ENCODE measurements at regions not wholly inside any gene's neighbourhood (a gene's known extent, or its start where the extent isn't known, plus 50 kb on each side); places are given as distances from the start of the nearest gene placed in this dataset.

GRCh38 chr1:67525053-67525760 lies 95.0 kb upstream of the SERBP1 start:
- FAIRE-seq (no peak), DNase-seq (ENCODE audit: insufficient read length, low spot score) (no peak)
- TF ChIP-seq POLR2A (IDR thresholded peaks at IDR 0.05; ENCODE audit: low read depth, low read length) (no peak), PAX5 (IDR thresholded peaks at IDR 0.05; ENCODE audit: insufficient read depth, low read length, severe bottlenecking) (no peak), POU2F2 (IDR thresholded peaks at IDR 0.05; ENCODE audit: low read depth, low read length) (no peak), TAF1 (IDR thresholded peaks at IDR 0.05; ENCODE audit: low read depth, low read length) (no peak), SPI1 (IDR thresholded peaks at IDR 0.05; ENCODE audit: low read depth, low read length) (no peak), POLR2AphosphoS5 (IDR thresholded peaks at IDR 0.05; ENCODE audit: low read depth, low read length) (no peak)

DNA sequence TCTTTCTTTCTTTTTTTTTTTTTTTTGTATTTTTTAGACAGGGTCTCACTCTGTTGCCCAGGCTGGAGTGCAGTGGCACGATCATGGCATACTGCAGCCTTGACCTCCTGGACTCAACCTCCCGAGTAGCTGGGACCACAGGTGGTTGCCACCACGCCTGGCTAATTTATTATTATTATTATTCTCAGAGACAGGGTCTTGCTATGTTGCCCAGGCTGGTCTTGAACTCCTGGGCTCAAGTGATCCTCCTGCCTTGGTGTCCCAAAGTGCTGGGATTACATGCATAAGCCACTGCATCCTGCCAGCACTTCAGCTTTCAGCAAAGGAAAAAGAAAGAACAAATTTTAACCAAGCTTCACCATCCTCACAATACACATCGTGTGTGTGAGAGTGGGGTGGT lies 97.9 kb upstream of the SERBP1 start:
- FAIRE-seq, result no peak
- DNase-seq (ENCODE audit: insufficient read length, low spot score), result no peak
- TF ChIP-seq POU2F2 (IDR thresholded peaks at IDR 0.05; ENCODE audit: low read depth, low read length) (no peak), POLR2AphosphoS5 (IDR thresholded peaks at IDR 0.05; ENCODE audit: low read depth, low read length) (no peak), SPI1 (IDR thresholded peaks at IDR 0.05; ENCODE audit: low read depth, low read length) (no peak), PAX5 (IDR thresholded peaks at IDR 0.05; ENCODE audit: insufficient read depth, low read length, severe bottlenecking) (no peak), POLR2A (IDR thresholded peaks at IDR 0.05; ENCODE audit: low read depth, low read length) (no peak), TAF1 (IDR thresholded peaks at IDR 0.05; ENCODE audit: low read depth, low read length) (no peak)

DNA sequence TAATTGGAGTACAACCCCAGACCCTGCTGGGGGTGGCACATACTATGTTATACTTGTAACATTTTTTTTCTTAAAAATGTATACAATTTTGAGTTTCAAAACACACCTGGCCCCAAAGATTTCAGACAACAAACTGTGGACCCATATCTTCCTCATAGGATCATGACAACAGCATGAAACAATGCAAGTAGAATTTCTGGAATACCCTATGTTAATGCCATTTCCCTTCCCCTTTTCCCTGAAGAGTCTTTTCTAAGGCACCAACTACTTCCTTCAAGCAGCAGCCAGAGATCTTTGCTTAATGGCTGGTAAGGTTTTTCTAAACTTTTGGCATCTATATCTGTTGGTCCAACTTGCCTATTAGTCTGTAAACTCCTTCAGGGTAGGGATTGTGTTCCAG lies 99.9 kb upstream of the SERBP1 start:
- TF ChIP-seq POU2F2 (IDR thresholded peaks at IDR 0.05; ENCODE audit: low read depth, low read length) (no peak), POLR2AphosphoS5 (IDR thresholded peaks at IDR 0.05; ENCODE audit: low read depth, low read length) (no peak), POLR2A (IDR thresholded peaks at IDR 0.05; ENCODE audit: low read depth, low read length) (no peak), SPI1 (IDR thresholded peaks at IDR 0.05; ENCODE audit: low read depth, low read length) (no peak), TAF1 (IDR thresholded peaks at IDR 0.05; ENCODE audit: low read depth, low read length) (no peak), PAX5 (IDR thresholded peaks at IDR 0.05; ENCODE audit: insufficient read depth, low read length, severe bottlenecking) (no peak)
- FAIRE-seq, result no peak
- no peak for DNase-seq (ENCODE audit: insufficient read length, low spot score)

DNA sequence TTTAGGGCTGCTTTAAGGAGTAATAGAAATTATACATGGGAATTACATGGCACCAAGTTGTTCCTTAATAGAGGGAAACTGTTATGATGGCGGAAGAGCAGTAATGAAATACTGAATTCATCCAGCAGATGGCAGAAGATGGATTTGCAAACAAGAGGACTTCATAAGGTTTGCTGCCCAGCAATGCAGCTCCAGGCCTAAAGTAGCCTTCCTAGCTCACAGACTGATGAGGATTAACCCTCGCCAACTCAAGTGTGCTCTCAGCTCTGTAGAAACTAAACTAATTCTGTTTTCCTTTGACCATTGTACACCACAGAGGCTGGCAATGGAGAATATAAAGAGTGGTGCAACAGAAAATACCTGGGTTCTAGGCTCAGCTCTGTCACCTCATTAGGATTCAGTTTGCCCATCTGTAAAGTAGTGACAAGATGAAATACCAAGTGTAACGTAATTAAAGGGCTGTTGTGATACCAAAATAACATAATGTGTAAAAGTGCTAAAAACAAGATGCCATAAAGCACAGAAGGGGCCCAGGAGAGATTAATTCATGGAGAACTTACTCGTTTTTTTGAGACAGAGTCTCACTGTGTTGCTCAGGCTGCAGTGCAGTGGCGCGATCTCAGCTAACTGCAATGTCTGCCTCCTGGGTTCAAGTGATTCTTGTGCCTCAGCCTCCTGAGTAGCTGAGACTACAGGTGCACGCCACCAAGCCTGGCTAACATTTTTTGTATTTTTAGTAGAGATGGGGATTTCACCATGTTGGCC lies 102.4 kb upstream of the SERBP1 start:
- TF ChIP-seq SPI1 (IDR thresholded peaks at IDR 0.05; ENCODE audit: low read depth, low read length) (no peak), POU2F2 (IDR thresholded peaks at IDR 0.05; ENCODE audit: low read depth, low read length) (no peak), PAX5 (IDR thresholded peaks at IDR 0.05; ENCODE audit: insufficient read depth, low read length, severe bottlenecking) (no peak), TAF1 (IDR thresholded peaks at IDR 0.05; ENCODE audit: low read depth, low read length) (no peak), POLR2A (IDR thresholded peaks at IDR 0.05; ENCODE audit: low read depth, low read length) (no peak), POLR2AphosphoS5 (IDR thresholded peaks at IDR 0.05; ENCODE audit: low read depth, low read length) (no peak)
- DNase-seq (ENCODE audit: insufficient read length, low spot score), result peak; percentile 35
- peak; percentile 35 for FAIRE-seq

DNA sequence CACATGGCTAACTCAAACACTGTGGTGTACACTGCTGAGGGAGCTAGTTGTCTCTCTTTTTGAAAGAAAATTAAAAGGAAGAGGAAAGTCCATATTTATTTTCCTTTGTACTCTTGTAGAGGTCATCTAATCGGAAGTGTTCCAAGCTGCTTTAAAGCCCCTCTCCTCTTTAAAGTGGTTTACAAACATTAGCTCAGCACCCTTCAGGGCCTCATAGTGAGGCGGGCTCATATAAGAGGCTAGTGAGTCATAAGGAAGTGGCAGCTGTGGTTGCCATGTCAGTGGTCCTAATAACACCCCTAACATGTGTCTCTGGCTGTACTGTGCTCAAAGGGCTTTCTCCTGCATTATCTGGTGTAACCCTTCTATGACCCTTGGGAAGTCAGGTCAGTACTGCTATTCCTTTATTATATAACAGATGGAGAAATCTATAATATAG lies 104.4 kb upstream of the SERBP1 start:
- no peak for TF ChIP-seq POU2F2 (IDR thresholded peaks at IDR 0.05; ENCODE audit: low read depth, low read length)
- no peak for DNase-seq (ENCODE audit: insufficient read length, low spot score)
- no peak for FAIRE-seq

DNA sequence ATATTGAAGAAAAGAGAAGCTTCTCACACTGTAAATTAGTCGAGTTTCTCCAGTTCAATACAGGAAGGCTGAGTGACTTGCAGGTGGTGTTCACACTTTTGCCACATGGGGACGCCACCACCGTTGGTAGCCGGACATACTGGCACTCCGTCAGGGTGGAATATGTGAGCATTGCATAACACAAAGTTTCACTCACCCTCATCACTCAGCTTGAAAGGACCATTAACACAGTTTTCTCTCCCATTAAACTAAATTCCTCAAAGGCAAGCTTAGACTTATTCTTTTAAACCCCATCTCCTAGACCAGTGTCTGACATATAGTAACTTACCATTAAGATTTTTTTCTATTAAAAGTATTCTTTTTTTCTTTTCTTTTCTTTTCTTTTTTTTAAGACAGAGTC lies 105.3 kb upstream of the SERBP1 start:
- FAIRE-seq, result no peak
- TF ChIP-seq POLR2AphosphoS5 (IDR thresholded peaks at IDR 0.05; ENCODE audit: low read depth, low read length) (no peak), SPI1 (IDR thresholded peaks at IDR 0.05; ENCODE audit: low read depth, low read length) (no peak), TAF1 (IDR thresholded peaks at IDR 0.05; ENCODE audit: low read depth, low read length) (no peak), POU2F2 (IDR thresholded peaks at IDR 0.05; ENCODE audit: low read depth, low read length) (no peak), PAX5 (IDR thresholded peaks at IDR 0.05; ENCODE audit: insufficient read depth, low read length, severe bottlenecking) (no peak), POLR2A (IDR thresholded peaks at IDR 0.05; ENCODE audit: low read depth, low read length) (no peak)

DNA sequence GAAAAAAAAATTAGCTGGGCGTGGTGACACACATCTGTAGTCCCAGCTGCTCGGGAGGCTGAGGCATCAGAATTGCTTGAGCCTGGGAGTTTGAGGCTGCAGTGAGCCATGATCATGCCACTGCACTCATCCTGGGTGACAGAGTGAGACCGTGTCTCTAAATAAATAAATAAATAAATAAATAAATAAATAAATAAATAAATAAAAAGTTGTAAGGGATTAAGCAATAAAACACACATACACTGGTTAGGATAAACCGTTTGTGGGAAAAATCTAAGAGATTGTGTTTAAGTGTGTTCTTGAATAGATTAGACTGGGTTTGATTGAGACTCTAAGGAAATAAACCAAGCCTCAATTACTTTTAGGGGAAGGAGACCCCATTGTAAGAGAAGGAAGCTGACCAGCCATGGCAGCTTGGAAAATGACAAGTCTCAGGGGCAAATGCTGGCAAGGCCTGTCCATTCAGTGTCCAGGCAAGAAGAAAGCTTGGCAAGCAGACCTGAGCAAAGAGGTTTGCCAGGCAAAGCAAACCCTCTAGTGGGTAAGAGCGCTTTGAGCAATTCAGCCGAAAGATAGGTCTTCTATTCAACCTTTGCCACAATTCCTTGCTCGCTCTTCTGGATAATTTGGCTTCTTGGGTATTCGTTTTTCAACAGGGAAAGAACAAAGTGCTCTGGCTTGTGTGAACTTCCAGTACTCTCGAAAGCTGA lies 106.9 kb upstream of the SERBP1 start:
- TF ChIP-seq PAX5 (IDR thresholded peaks at IDR 0.05; ENCODE audit: insufficient read depth, low read length, severe bottlenecking), result no peak
- no peak for TF ChIP-seq POLR2A (IDR thresholded peaks at IDR 0.05; ENCODE audit: low read depth, low read length)
- TF ChIP-seq POLR2AphosphoS5 (IDR thresholded peaks at IDR 0.05; ENCODE audit: low read depth, low read length), result no peak
- TF ChIP-seq POU2F2 (IDR thresholded peaks at IDR 0.05; ENCODE audit: low read depth, low read length), result no peak
- no peak for DNase-seq (ENCODE audit: insufficient read length, low spot score)
- FAIRE-seq, result no peak

More for the DNA sequence above, 105.3 kb upstream of the SERBP1 start:
- DNase-seq (ENCODE audit: insufficient read length, low spot score), result peak; percentile 30

DNA sequence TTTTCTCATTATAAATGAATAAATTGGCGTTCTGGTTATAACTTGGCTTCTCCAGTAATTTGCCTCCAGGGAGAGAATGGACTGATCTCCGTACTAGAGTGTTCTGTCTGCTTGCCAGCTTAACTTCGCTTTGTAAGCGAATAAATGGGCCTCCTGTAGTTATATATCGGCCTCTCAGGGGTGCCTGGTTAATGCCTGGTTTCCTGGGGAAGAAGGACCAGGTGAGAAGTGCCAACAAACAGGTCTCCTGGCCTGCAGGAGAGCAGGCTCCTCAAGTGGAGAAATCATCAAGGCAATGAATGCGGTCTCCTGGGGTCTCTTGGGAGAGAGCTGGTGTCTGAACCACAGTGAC lies 107.4 kb upstream of the SERBP1 start:
- DNase-seq (ENCODE audit: insufficient read length, low spot score) (no peak), FAIRE-seq (no peak)
- no peak for TF ChIP-seq TAF1 (IDR thresholded peaks at IDR 0.05; ENCODE audit: low read depth, low read length)
- no peak for TF ChIP-seq POLR2AphosphoS5 (IDR thresholded peaks at IDR 0.05; ENCODE audit: low read depth, low read length)
- TF ChIP-seq SPI1 (IDR thresholded peaks at IDR 0.05; ENCODE audit: low read depth, low read length), result no peak
- no peak for TF ChIP-seq POU2F2 (IDR thresholded peaks at IDR 0.05; ENCODE audit: low read depth, low read length)
- no peak for TF ChIP-seq POLR2A (IDR thresholded peaks at IDR 0.05; ENCODE audit: low read depth, low read length)
- TF ChIP-seq PAX5 (IDR thresholded peaks at IDR 0.05; ENCODE audit: insufficient read depth, low read length, severe bottlenecking), result no peak

DNA sequence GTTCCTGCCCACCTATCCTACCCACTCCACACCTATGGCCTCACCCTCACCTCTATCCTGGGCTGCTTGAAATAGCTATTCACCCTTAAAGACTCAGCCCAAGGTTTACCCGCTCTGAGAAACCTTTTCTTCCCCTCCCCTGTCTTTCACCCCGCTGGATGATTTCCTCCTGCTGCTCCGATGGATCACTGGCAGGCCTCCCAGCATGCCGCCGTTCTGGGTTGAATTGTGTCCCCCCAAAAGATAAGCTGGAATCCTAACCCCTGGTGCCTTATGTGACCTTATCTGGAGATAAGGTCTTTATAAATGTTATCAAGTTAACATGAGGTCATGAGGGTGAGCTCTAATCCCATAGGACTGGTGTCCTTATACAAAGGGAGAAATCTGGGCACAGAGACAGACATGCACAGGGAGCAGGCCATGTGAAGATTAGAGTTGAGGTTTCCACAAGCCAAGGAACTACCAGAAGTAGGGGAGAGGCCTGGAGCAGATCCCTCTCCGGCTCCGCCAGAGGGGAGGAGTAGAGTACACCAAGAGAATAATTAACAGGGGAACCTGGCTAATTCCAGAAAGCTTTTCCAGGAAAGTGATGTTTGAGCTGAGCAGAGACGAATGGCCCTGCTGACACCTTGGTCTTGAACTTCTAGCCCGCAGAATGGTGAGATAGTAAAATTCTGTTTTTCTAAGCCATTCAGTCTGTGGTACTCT lies 110.0 kb upstream of the SERBP1 start:
- TF ChIP-seq POLR2AphosphoS5 (IDR thresholded peaks at IDR 0.05; ENCODE audit: low read depth, low read length) (no peak), POLR2A (IDR thresholded peaks at IDR 0.05; ENCODE audit: low read depth, low read length) (no peak), PAX5 (IDR thresholded peaks at IDR 0.05; ENCODE audit: insufficient read depth, low read length, severe bottlenecking) (no peak), TAF1 (IDR thresholded peaks at IDR 0.05; ENCODE audit: low read depth, low read length) (no peak), POU2F2 (IDR thresholded peaks at IDR 0.05; ENCODE audit: low read depth, low read length) (no peak), SPI1 (IDR thresholded peaks at IDR 0.05; ENCODE audit: low read depth, low read length) (no peak)
- DNase-seq (ENCODE audit: insufficient read length, low spot score) (no peak), FAIRE-seq (no peak)

Data from GM12891 (cell line).